Natural killer cell (primary cell): ENCODE measurements at regions not wholly inside any gene's neighbourhood (a gene's known extent, or its start where the extent isn't known, plus 50 kb on each side); places are given as distances from the start of the nearest gene placed in this dataset.

Experiments used
- ATAC-seq, 3 donors: fragments of 150-1000 bp in 2 of 3; fragments of 200-7000 bp in 1 of 3; cut with Tn5 transposase; 1 replicate in 1 of 3; 2 replicates in 2 of 3; pipeline ENCODE4 v1.10.0; 2021; ENCODE audit warnings: mild to moderate bottlenecking in 2 of 3, moderate library complexity in 2 of 3
- DNase-seq, 2 donors: peaks; one replicate each; pipeline versions ENCODE4 v3.0.0 to v3.0.0-alpha.2; 2013 to 2021; ENCODE audit warnings: mixed read lengths in 1 of 2
- H3K27ac ChIP-seq: one replicate; pipeline ENCODE4 v1.5.1; 2013; ENCODE audit warnings: mild to moderate bottlenecking, low read length
- H3K27me3 ChIP-seq: one replicate; pipeline ENCODE4 v1.6.1; 2013; ENCODE audit warnings: low read length; ENCODE audit not compliant: control insufficient read depth, insufficient read depth
- H3K36me3 ChIP-seq: one replicate; pipeline ENCODE4 v1.6.1; 2013; ENCODE audit warnings: low read length; ENCODE audit not compliant: control insufficient read depth, insufficient read depth
- H3K4me1 ChIP-seq: one replicate; pipeline ENCODE4 v1.6.1; 2013; ENCODE audit warnings: low read length; ENCODE audit not compliant: control insufficient read depth, insufficient read depth
- H3K4me3 ChIP-seq: one replicate; pipeline ENCODE4 v1.5.1; 2013; ENCODE audit warnings: low read length
- H3K9me3 ChIP-seq: one replicate; pipeline ENCODE4 v1.6.1; 2013; ENCODE audit warnings: low read length; ENCODE audit not compliant: control insufficient read depth, insufficient read depth
- H3K27ac Mint-ChIP-seq, 2 donors: one replicate each; pipeline ENCODE4 v1.8.0; 2022; ENCODE audit warnings: mild to moderate bottlenecking in 2 of 2, mixed read lengths in 2 of 2, moderate library complexity in 1 of 2
- H3K27me3 Mint-ChIP-seq, 2 donors: one replicate each; pipeline ENCODE4 v1.8.0; 2022; ENCODE audit warnings: low read depth in 2 of 2, mixed read lengths in 2 of 2
- H3K36me3 Mint-ChIP-seq: one replicate; pipeline ENCODE4 v1.8.0; 2022; ENCODE audit warnings: mixed read lengths
- H3K4me1 Mint-ChIP-seq, 2 donors: one replicate each; pipeline ENCODE4 v1.8.0; 2022; ENCODE audit warnings: mixed read lengths in 2 of 2
- H3K4me3 Mint-ChIP-seq: one replicate; pipeline ENCODE4 v1.8.0; 2022; ENCODE audit warnings: mild to moderate bottlenecking, moderate library complexity, mixed read lengths
- H3K9me3 Mint-ChIP-seq, 2 donors: one replicate each; pipeline ENCODE4 v1.8.0; 2022; ENCODE audit warnings: mixed read lengths in 2 of 2
- WGBS: methylation state at CpG from one replicate; pipeline ENCODE4 v1.1.7; 2013; ENCODE audit warnings: missing lambda C conversion rate; ENCODE audit not compliant: insufficient coverage; 5-methylcytosine and 5-hydroxymethylcytosine counted together
- intact Hi-C: fragments of 100-400 bp; cut with micrococcal nuclease; formaldehyde crosslinking; loops from one replicate; pipeline ENCODE4 v1.14.2; 2022
- TF ChIP-seq, protein P1 (sequence below): fragments of 200-600 bp; IDR thresholded peaks from one replicate; pipeline ENCODE4 v1.8.0; 2022; ENCODE audit warnings: antibody characterized with exemption

- TF ChIP-seq, protein P1, sequence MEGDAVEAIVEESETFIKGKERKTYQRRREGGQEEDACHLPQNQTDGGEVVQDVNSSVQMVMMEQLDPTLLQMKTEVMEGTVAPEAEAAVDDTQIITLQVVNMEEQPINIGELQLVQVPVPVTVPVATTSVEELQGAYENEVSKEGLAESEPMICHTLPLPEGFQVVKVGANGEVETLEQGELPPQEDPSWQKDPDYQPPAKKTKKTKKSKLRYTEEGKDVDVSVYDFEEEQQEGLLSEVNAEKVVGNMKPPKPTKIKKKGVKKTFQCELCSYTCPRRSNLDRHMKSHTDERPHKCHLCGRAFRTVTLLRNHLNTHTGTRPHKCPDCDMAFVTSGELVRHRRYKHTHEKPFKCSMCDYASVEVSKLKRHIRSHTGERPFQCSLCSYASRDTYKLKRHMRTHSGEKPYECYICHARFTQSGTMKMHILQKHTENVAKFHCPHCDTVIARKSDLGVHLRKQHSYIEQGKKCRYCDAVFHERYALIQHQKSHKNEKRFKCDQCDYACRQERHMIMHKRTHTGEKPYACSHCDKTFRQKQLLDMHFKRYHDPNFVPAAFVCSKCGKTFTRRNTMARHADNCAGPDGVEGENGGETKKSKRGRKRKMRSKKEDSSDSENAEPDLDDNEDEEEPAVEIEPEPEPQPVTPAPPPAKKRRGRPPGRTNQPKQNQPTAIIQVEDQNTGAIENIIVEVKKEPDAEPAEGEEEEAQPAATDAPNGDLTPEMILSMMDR = no peak
- Histone ChIP-seq H3K36me3 (no peaks in the 10 kb centered on the region), H3K4me1 (no peaks in the 10 kb centered on the region), H3K27ac (no peak overlapping the region), H3K9me3 (no peaks in the 10 kb centered on the region), H3K4me3 (no peak overlapping the region), H3K27me3 (no peaks in the 10 kb centered on the region)
- DNase-seq (no peak), ATAC-seq (no peak)
- H3K36me3 Mint-ChIP-seq = no peaks in the 10 kb centered on the region
- H3K27me3 Mint-ChIP-seq = no peaks in the 10 kb centered on the region
- peaks cover 4 to 6% of the 10 kb centered on the region in 2 donors for H3K9me3 Mint-ChIP-seq
- H3K4me3 Mint-ChIP-seq = no peak overlapping the region
- H3K4me1 Mint-ChIP-seq = no peaks in the 10 kb centered on the region
- no peak overlapping the region for H3K27ac Mint-ChIP-seq
- intact Hi-C loops = no loop called here
- WGBS = 100% methylated on average over 1 of the region's 1 CpG
Observed at GRCh38 chr4:125956276-125956675, 641.5 kb downstream of the FAT4 start.

GRCh38 chr4:125958519-125958918, 643.8 kb downstream of the FAT4 start:
- Mint-ChIP-seq H3K4me1 (no peaks in the 10 kb centered on the region), H3K4me3 (no peak overlapping the region), H3K27me3 (no peaks in the 10 kb centered on the region), H3K36me3 (peaks cover 9% of the 10 kb centered on the region), H3K27ac (no peak overlapping the region), H3K9me3 (peaks cover 10 to 15% of the 10 kb centered on the region in 2 donors)
- no peaks in the 10 kb centered on the region for H3K27me3 ChIP-seq
- no peak for DNase-seq
- no peak overlapping the region for H3K4me3 ChIP-seq
- peaks cover 3% of the 10 kb centered on the region for H3K9me3 ChIP-seq
- ATAC-seq = no peak
- no peaks in the 10 kb centered on the region for H3K4me1 ChIP-seq
- no peak overlapping the region for H3K27ac ChIP-seq
- intact Hi-C loops = no loop called here
- H3K36me3 ChIP-seq = no peaks in the 10 kb centered on the region
- TF ChIP-seq, protein P1 = no peak

DNA sequence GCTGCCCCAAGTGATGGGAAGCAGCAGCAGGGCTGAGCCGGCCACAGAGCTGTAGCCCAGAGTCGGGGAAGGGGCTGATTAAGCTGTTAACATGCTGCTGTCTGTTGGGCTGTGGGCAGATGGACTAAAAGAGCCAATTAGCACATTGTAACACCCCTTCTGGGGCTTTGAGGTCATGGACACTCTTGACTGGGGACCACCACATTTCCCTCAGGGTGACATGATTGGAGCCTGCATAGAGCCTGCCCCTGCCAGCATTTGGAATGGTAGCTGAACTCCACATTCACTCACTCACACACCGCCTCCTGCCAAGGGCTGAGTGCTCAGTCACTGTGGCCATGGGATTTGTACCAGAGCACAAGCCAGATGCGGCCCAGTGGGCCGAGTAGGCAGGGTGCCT, 646.9 kb downstream of the FAT4 start:
- Mint-ChIP-seq H3K4me1 (no peaks in the 10 kb centered on the region), H3K4me3 (no peak overlapping the region), H3K27ac (no peak overlapping the region), H3K36me3 (peaks cover 9% of the 10 kb centered on the region), H3K9me3 (peaks cover 8 to 16% of the 10 kb centered on the region in 2 donors), H3K27me3 (no peaks in the 10 kb centered on the region)
- DNase-seq (no peak), ATAC-seq (no peak)
- no peak overlapping the region for H3K4me3 ChIP-seq
- 87% methylated on average over 5 of the region's 5 CpGs for WGBS
- TF ChIP-seq, protein P1 = no peak
- no peaks in the 10 kb centered on the region for H3K36me3 ChIP-seq
- H3K4me1 ChIP-seq = no peaks in the 10 kb centered on the region
- H3K27ac ChIP-seq = no peak overlapping the region
- no peaks in the 10 kb centered on the region for H3K27me3 ChIP-seq
- H3K9me3 ChIP-seq = peaks cover 8% of the 10 kb centered on the region
- intact Hi-C loops = no loop called here

- ATAC-seq (no peak), DNase-seq (no peak)
- Histone ChIP-seq H3K9me3 (no peaks in the 10 kb centered on the region), H3K27me3 (no peaks in the 10 kb centered on the region), H3K27ac (no peak overlapping the region), H3K4me1 (no peaks in the 10 kb centered on the region), H3K36me3 (no peaks in the 10 kb centered on the region), H3K4me3 (no peak overlapping the region)
- H3K4me1 Mint-ChIP-seq = no peaks in the 10 kb centered on the region
- H3K27ac Mint-ChIP-seq = no peak overlapping the region
- H3K4me3 Mint-ChIP-seq = no peak overlapping the region
- H3K36me3 Mint-ChIP-seq = no peaks in the 10 kb centered on the region
- TF ChIP-seq, protein P1 = no peak
- peaks cover 8 to 10% of the 10 kb centered on the region in 2 donors for H3K9me3 Mint-ChIP-seq
- H3K27me3 Mint-ChIP-seq = no peaks in the 10 kb centered on the region
- WGBS = 94% methylated on average over 2 of the region's 4 CpGs
- intact Hi-C loops = no loop called here
Observed at GRCh38 chr4:125975861-125976397, 661.2 kb downstream of the FAT4 start.
